ENCODE measurements at regions not wholly inside any gene's neighbourhood (a gene's known extent, or its start where the extent isn't known, plus 50 kb on each side); places are given as distances from the start of the nearest gene placed in this dataset.
"Not testable (repeated sequence)": the region's sequence is repeated elsewhere in the genome, so short reads cannot be mapped to it uniquely, and the experiment has no call there.

DNA sequence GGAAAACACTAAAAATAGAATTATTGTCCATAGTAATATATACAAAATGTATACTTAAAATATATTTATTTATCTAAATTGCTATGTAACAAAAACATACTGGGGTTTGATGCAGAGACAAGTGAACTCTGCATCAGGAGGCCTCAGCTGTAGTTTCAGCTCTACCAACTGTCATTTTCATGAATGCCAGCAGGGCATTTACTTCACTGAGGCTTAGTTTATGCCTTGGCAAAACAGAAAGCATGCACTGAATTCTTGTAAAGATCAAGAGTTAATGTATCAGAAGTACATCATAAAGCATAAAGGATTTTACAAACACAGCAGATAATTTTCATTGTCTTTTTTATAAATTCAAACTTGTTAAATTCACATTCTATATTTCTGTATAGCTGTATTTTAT, 577.0 kb downstream of the C4orf33 start:
- DNase-seq, result no peak

DNA sequence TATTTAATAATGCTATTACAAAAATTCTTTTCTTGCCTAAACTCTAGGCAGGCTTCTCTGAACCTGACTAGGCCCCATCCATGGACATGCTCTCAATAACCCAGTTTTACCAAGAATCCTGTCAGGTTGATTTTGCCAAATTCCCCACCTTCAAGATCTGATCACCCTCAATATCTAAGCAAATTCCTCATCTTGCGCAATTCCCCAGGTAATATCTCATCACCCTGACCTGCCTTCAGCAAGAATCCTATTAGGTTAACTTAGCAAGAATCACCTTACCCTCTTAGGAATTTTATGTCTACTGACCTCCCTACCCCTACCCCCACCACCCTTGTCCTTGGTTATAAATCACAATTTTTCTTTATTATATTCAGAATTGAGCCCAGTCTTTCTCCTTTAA, 579.1 kb downstream of the C4orf33 start:
- DNase-seq, result no peak

DNA sequence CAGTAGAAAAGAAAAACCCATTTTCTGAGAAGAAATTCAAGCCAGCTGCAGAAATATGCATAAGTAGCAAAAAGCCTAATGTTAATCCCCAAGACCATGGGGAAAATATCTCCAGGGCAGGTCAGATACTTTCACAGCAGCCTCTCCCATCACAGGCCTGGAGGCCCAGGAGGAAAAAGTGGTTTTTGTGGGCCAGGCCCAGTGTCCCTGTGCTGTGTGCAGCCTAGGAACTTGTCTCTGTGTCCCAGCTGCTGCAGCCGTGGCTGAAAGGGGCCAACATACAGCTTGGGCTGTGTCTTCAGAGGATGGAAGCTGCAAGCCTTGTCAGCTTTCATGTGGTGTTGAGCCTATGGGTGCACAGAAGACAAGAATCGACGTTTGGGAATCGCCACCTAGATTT, 581.0 kb downstream of the C4orf33 start:
- no peak for DNase-seq

DNA sequence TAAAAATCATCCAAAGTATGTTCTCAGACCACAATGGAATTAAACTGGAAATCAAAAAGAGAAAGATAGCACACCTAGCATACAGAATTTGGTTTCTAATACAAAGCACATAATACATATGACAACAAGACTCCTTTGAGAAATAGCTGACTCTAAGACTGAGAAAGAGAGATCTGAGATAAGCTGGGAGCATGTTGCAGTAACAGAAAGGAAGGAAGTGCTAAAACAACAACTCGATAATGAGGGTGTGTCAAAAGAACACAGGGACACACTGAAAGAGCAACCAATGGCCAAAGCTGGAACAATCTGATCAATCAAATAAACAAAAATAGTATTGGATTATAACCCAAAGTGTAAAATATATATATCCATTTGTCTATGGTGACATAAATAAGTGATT, 586.6 kb downstream of the C4orf33 start:
- no peak for DNase-seq

DNA sequence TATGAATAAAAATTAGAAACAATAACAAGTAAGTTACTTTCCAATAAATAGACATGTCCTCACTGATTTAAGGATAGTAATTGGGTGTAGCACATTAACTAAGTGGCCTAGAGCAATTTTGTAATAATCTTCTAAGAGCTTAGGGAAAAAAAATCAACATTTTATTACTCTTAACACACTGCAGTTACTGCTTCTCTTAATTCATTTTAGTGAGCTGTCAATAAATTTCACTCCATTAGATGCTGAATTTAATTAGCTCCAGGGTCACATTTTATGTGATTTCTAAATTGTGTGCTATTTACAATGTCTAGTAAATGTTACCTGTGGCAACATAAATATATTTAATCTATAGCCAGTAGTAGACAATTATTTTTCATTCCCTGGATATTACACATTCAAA, 612.0 kb downstream of the C4orf33 start:
- DNase-seq, result no peak

DNA sequence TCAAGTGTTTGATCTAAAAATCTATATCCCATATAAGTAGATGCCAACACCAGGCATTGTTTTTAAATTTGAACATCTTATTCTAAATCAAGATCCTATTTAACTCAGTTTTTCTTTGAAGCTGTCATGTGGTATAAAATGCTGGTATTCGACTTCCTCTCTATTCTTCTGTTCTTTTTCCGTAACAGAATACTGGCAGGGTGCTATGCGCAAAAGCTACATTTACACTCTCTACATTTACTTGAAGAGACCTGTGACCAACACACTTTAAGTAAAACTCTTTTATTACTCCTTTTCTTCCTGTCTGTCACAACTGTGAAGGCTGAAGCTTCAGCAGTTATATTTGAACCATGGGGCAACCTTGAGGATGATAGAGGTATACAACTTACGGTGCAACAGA, 612.8 kb downstream of the C4orf33 start:
- DNase-seq, result no peak

DNA sequence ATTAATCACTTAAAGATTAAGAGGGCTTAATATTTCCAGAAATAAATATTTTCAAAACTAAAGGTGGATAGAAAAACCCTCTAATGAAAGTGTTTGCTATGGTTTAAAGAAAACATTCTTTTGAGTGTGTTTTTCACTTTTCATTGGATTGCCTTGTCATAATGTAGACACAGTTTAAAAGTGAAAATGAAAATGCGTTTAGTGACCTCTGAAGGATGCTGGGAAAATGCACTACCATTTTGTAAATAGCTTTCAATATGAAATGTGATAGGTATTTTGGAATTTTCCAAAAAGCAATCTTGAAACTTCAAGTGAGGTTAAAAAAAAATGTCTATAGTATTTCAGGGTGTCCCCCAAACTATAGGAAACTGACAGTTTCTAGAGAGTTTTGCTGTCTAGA, 642.2 kb downstream of the C4orf33 start:
- no peak for DNase-seq

DNA sequence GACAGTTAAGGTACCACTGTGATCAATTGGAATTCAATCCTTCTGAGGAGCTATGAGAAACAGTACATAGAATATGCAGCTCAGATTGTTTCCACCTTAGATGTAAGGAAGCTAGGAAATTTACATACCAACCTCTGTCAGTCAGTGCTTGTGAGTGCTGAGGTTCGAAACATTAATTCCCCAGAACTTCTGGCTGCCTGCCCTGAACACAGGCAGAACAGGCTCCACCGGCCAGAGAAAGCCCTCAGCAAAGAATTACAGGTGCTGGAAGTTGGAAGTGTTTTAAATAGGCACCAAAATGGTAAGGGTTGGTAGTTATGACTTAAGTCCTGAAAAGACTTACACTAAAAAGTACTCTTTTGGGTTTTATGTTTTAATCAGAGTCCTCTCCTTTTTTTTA, 651.8 kb downstream of the C4orf33 start:
- no peak for DNase-seq

DNA sequence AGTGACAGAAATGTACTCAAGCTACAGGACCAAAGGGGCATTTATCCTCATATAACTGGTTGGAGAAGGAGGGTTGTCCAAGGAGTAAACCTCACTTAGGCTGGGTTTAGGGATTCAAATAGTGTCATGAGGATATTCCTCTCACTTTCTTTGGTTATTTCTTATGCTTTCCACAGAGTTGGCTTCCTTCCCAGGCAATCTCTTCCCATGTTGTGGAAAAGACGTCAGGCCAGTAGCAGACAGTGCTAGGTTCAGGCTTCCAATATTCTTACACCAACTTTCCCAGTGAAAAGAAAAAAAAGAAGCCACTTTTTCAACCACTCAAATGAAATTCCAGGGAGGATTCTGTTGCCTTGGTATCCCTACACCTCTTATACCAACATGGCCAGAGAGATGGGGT, 653.0 kb downstream of the C4orf33 start:
- DNase-seq, result no peak

DNA sequence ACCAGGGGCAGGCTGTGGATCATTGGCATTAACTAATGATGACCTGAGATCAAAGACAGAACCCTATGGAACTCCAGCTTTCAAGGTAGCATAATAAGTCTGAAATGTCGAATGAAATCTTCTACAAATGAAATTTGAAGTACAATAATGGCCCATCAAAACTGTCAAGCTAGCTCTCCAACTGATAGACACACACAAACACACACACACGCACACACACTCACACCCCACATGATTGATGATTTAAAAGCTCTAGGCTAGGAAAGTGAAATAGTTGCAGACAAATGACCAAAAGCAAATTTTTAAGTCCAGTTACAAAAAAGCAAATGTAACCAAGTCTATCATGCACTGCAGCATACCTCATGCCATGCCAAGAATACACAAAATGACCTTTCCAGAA, 655.7 kb downstream of the C4orf33 start:
- no peak for DNase-seq

DNA sequence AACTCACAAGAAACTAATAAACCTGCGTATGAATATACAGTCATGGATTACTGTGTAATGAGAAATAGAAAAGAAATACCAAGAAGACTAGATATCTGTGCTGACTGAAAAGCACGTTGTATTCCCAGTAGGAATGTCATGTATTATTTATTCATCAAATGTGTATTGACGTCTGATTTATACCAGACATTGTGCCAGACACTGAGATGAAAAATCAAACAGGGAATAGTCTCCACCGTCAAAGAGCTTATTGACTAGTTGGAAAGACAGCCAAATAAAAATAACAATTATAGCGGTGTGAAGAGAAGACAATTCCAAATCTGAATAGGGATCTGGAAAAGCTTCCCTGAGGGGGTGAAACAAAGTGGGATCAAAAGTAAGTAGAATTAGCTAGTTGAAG, 687.6 kb downstream of the C4orf33 start:
- DNase-seq, result no peak

DNA sequence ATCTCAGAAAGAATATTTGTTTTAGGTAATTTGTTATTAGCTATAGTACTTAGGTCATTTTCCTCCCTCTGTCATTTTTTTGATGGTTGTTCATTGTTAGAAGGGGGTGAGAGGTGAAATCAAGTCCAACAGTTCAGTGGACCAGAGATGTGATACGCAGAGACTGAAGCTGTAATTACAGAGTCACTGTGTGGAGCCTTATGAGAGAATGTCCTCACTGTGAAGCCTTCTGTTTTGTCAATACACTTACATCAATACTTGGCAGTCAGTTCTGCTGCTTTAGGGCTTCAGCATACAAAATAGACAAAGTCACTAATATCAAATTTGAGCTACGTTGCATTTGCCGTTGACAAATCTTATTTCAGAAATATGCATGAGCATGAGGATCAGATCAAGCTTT, 692.5 kb downstream of the C4orf33 start:
- no peak for DNase-seq

DNA sequence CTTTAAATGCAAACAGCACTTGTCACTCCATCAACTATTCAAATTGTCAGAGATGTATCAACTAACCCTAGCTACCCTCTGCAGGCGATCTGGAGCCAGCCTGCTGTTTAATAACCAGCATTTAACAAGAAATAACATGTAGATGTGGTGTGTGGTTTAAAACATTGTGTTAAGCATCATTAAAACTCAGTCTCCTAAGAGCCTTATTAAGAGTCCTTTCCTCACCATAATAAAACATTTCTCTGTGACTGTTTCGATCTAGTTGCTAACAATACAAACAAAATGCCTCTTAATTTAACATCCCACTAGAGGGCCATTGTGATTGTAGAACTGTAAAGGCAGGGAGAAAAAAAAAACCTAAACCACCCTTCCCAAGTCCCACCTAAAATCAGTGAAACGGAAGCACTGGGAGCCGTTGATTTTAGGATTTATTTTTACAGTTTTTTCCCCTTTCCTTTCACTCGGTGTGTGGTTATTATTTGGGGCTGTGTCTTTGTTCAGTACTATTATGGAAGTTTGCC, 708.6 kb downstream of the C4orf33 start:
- DNase-seq, result no peak

DNA sequence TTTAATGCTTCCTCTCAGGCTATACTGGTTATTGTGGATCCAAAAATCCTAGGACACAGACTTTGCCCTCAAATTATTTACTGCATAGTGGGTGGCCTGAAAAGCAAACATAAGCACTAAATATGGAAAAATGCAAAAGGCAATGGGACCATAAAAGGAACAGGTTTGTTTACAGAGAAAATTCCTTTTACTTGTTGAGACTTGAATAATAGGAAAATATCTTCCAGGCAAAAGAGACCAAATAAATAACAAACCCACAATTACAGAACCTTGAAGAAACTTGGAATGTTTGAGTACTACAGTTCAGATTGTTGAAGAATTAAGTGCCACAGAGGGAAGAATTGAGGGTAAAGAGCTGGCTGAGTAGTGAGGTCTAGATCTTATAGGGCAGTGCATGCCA, 711.0 kb downstream of the C4orf33 start:
- DNase-seq, result no peak

DNA sequence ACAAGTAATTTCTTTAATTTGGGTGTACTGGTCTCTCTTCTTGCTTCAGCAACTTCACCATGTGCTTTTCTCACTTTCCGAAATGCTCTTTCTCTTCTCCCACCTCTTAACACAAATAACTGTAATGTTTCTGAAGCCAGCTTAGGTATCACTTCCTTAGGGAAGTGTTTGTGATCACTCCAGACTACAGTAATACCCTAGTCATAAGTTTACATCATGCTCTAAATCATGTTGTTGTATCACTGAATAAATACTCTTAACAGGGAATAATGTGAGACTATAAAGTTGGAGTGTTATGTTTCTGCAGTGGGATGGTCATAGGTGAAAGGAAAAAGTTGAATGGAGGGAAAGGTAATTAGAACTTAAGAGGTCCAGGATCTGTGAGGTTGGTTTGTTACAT, 712.3 kb downstream of the C4orf33 start:
- DNase-seq, result no peak

DNA sequence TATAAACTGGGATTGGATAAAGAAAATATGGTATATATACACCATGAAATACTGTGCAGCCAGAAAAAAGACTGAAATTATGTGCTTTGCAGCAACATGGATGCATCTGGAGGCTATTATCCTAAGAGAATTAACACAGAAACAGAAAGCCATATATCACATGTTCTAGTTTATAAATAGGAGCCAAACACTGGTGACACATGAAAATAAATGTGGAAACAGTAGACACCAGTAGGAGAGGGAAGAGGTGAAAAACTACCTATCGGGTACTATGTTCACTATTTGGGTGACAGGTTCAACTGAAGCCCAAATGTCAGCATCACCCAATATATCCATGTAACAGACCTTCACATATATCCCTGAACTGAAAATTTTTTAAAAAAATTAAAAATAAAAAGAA, 725.1 kb downstream of the C4orf33 start:
- no peak for DNase-seq

DNA sequence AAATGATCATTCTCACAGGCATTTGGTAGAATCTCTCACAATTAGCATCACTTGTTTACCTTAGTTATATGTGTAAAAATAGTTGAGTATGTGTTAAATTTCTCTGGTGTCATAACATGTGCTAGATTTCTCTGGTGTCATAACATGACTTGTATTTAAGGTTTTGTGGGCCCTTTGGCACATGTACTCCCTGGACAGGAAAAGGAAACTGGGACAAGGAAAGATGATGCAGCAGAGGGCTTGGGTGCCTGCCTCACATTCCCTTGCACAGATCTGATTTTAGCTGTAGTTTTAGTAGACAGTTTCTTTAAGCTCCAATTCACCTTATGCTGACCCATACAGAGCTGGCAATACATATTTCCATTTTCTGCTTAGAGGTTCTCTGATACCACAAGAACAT, 726.0 kb downstream of the C4orf33 start:
- no peak for DNase-seq

DNA sequence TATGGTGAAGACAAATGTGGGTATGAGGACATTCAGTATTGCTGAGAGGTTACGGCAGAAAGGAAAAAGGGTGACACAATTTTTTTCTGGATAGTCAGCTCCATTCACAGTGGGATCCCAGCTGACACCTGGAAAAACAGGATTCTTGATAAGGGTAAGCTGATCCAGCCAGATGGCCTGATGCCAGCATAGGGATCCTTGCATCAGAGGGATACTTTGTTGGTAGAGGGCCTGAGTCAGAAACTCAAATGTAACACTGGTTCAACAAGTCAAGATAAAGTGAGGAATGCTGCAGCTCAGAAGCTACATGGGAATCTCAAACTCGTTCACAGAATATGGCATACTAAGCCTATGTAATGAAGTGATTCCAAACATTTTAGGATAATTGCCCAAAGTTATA, 726.7 kb downstream of the C4orf33 start:
- no peak for DNase-seq

DNA sequence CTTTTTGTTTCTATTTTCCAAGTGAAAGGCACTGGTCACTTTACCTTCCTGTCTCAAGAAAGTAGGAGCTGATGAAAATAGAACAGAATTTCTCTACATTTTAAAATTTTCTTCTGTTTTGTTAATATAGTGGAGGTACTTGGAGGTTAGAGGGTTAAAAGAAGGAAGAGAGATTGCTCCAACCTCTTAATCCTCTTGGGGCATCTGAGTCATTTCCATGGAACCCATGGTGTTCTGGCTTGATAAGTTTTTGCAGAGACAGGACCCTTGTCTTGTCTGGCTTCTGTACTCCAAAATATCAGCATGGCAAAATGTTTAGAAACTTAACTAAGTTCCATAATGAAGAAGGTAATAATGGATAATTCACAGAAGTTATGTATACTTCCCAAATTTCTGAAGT, 727.2 kb downstream of the C4orf33 start:
- no peak for DNase-seq

DNA sequence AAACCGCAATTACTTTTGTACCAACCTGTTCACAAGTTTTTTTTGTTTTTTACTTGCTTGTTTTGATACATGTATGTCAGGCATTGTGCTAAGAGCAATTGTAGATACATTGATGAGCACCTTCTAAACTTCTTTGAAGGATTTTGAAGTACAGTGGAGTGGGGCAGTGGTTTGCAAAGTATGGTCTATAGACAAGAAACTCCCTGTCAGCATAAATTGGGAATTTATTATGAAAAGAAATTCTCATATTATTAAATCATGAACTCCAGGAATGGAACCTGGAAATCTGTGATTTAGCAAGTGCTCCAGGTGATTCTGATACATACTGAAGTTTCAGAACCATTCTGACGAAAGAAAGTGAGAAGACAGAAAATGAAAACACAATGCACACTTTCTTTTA, 733.4 kb downstream of the C4orf33 start:
- no peak for DNase-seq

DNA sequence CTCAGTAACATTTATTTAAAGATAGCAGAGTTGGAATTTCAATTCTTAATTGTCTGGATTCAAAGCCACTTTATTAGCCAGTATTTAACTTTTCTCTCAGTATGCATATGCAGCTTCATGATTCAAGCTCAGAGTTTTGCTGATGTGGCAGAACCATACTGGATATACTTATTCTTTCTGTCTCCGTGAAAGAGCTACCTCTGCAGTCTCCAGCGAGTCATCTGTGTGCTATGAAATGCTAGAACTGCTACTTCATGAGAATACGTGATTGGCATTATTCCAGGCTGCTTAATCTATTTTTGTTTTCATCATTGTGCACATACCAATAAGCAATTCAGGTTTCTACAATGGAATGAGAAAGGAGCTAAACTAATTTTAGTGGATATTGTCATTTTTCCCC, 743.7 kb downstream of the C4orf33 start:
- no peak for DNase-seq

DNA sequence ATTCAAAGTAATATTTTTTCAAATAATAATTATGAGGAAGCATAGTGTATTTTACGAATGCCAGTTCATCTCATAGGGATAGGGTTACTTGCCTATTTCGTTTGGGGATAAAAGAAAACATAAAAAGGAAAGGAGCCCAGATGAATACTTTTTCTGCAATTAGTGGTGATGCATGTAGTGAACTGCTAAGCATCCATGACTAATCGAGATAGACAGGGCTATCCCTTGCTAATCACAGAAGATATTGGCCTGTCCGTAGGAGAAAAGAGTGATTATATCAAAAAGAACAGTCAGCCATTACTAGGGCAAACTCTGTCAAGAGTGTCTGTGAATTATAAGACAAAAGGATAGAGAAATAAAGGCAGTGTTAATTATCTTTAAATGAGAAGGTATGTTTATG, 746.1 kb downstream of the C4orf33 start:
- DNase-seq, result no peak

DNA sequence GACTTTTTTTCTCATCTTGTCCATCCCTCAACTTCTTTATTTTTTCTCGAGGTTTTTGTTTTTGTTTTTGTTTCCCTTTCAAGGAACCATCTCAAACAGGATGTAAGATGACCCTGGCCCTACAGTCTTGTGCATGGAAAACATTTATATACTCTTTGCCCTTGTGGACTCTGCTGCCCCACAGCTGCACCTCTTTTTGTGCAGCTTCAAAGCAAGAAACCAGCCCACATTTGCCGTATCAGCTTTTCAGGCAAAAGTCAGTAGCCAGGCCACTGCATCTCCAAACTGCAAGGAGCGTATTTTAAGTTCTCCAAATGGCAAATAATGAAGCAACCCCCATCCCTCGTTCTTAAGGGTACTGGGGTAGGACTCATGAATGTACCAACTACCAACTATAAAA, 756.5 kb downstream of the C4orf33 start:
- no peak for DNase-seq

DNA sequence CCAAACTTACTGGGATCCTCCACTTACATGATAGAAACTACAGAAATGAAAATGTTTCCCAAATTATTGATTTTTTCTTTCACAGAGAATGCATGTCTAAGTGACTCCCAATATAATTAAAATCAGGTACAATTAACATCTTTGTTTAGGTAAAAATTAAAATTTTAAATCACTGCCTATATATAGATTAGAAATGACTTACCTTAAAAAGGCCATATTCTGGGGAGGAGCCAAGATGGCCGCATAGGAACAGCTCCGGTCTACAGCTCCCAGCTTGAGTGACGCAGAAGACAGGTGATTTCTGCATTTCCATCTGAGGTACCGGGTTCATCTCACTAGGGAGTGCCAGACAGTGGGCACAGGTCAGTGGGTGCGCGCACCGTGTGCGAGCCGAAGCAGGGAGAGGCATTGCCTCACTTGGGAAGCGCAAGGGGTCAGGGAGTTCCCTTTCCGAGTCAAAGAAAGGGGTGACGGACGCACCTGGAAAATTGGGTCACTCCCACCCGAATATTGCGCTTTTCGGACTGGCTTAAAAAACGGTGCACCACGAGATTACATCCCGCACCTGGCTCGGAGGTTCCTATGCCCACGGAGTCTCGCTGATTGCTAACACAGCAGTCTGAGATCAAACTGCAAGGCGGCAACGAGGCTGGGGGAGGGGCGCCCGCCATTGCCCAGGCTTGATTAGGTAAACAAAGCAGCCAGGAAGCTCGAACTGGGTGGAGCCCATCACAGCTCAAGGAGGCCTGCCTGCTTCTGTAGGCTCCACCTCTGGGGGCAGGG, 757.9 kb downstream of the C4orf33 start:
- not testable (repeated sequence) for DNase-seq

Measured in amygdala (tissue), 56 donors.